ENCODE measurements at regions not wholly inside any gene's neighbourhood (a gene's known extent, or its start where the extent isn't known, plus 50 kb on each side); places are given as distances from the start of the nearest gene placed in this dataset.

DNA sequence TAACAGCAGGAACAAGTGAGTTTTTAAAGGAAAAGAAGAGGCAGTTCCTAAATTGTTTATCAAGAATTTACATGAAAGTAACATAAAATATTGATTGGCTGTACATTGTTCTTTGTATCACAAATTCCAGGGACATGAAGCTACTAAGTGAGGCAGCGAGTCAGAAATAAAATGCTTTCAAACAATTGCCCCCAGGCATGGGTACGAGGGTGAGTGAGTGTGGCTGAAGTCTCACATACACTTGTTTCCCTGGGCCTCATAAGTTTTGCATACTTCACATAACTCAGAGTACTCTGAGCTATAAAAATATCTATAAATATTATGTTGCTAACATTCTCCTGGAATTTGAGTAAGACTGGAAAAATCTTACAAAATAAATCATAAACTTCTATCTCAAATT, 511.6 kb upstream of the PRKX start:
- no peak for DNase-seq

DNA sequence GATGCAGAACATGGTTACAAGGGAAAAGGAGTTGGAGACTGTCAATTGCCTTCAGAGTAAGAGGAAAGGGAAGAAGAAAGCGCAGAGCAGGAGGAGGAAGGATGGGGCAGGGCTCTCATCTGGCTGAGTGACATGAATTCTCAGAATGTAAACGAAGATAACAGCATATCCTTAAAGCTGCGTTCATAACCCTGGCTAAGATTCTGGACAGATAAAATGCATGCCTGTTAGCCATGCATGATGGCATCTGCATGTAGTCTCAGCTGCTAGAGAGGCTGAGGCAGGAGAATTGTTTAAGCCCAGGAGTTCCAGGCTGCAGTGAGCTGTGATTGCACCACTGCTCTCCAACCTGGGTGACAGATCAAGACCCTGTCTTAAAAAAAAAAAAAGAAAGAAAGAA, 493.5 kb upstream of the PRKX start:
- no peak for DNase-seq

DNA sequence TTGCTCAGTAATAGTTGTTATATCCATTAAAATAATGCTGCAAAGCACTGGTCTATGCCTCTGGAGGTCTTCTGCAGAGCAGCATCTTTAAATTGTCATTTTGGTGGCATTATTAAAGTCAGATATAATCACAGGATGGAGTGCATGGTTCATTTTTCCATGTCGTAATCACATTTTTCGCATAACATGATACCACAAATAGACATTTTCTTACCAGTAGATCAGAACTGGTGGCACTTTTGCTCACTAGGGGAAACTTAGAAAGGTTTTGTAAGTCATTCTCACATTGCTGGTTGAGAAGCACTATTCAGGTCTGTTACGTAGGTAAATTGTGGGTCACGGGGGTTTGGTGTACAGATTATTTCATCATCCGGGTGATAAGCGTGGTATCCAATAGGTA, 484.5 kb upstream of the PRKX start:
- DNase-seq: no peak

- DNase-seq: no peak
Observed at GRCh38 chrX:4193500-4194155, 480.2 kb upstream of the PRKX start.

GRCh38 chrX:4186331-4186730, 472.9 kb upstream of the PRKX start:
- DNase-seq: no peak

- no peak for DNase-seq
Observed at GRCh38 chrX:4185086-4185485, 471.6 kb upstream of the PRKX start.

- no peak for DNase-seq
Observed at GRCh38 chrX:4182408-4182806, 469.0 kb upstream of the PRKX start.

- no peak for DNase-seq
Observed at GRCh38 chrX:4181782-4182407, 468.4 kb upstream of the PRKX start.

GRCh38 chrX:4179031-4179430, 465.6 kb upstream of the PRKX start:
- DNase-seq: no peak

DNA sequence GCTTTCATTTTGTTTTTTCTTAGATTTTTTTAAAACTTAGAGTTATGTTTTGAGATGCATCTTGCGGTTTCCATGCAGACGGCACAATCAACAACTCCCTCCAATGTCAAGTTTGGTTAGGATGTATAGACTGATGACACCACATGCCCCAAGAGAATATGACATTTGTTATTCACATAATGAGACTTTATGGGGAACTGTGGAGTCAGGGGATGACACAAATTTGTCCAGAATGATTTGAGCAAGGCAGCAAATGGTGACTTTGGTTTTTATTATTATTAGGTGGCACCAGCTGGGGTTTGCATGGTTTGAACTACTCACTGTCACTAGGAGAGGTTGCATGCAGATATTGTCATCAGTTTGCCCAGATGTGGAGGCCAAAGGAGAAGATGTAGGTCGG, 461.8 kb upstream of the PRKX start:
- DNase-seq: no peak

DNA sequence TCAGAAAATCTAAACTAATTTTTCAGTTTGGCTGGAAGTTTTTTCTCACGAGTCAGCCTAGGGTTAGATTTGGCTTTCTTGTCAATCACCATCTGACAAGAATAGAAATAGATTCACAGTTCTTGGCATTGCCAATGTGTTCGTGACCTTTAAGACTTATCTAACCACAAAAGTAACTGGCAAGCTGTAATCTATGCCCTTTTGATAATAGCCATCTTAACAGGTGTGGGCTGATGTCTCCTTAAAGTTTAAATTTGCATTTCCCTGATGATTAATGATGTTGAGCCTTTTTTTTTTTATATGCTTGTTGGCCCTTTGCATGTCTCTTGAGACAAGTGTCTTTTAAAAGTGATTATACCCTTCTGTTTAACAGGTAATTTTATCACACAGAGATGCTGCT, 460.3 kb upstream of the PRKX start:
- DNase-seq: no peak

DNA sequence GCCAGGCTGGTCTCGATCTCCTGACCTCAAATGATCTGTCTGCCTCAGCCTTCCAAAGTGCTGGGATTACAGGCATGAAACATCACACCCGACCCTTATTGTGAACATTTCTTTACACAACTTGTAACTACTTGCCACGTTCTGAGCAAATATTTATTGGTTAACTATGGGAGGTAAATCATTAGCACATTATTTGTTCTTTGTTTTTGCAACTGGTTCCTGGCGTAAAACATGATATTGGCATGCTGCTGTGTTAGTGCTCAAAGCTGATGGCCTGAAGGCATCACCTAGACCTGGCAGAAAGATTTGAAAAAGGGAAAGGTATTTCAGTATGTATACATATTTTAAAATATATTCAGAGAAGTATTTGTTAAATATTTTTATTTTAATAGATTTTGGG, 438.3 kb upstream of the PRKX start:
- DNase-seq: no peak

DNA sequence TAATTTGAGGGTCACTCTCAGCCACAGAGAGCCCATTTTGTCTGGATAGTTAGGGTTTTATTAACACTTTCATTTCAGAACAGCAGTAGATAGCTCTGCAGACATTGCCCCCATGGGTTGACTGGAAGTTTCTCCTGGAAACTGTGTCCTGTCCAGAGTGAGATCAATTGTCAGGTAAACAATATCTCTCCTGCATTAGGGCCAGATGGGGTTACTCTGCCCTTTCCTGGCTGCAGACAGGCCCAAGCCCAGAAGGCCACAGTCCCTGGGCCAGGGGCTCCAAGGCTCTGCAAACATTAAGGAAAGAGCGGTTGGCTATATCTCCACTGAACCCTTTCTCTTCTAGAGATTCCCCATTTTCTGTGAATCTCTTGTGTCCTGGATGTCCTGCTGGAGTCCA, 436.8 kb upstream of the PRKX start:
- DNase-seq: no peak

DNA sequence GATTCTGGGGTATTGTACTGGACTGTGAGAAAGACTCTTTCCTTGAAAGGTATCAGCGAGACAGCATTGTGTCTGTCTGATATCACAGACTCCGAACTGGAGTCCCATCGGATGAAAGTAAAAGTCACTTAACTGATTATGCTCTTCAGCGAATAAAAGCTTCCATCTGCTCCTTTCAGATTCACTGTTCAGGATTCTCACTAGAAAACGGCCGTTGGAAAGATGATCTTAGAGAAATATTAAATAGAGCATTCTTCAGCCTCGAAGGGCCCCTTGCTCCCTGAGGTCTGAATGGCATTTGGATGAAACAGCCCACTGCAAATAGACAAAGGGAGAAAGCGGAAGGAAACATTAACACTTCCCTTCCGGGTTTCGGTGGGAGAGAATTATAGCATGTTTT, 416.2 kb upstream of the PRKX start:
- no peak for DNase-seq

DNA sequence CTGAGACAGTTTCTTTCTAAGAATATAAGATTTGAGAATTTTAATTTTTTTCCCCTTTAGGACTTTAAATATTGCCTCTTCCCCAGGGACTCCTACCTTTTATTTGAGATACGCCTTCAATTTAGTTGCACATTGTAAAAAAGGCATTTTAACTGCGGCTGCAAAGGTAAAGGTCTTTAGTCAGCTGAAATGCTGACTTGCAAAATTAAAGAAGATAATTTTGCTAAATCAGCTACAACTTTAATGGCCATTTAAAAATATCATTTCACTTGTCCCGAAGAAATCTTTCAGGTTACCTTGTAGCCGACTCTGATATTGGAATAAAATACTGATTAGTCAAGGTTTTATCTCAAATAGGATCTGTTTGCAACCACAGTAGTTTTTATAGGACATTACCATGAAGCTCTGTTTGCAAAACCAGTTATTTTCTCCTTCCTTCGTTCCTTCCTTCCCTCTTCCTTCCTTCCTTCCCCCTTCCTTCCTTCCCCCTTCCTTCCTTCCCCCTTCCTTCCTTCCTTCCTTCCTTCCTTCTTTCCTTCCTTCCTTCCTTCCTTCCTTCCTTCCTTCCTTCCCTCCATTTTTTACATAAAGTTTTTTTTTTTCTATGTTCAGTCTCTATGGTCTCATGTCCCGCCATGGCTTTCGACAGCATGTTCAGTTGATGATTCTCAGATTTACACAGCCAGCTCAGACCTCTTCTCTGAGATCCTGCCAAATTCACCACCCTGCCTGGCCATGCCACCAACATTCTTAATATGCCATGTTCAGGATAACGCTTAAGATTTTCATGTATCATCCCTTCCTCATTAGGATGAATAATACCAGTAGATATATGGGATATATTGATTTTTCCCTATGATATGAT, 405.4 kb upstream of the PRKX start:
- no peak for DNase-seq

- no peak for DNase-seq
Observed at GRCh38 chrX:4110964-4111363, 397.5 kb upstream of the PRKX start.

DNA sequence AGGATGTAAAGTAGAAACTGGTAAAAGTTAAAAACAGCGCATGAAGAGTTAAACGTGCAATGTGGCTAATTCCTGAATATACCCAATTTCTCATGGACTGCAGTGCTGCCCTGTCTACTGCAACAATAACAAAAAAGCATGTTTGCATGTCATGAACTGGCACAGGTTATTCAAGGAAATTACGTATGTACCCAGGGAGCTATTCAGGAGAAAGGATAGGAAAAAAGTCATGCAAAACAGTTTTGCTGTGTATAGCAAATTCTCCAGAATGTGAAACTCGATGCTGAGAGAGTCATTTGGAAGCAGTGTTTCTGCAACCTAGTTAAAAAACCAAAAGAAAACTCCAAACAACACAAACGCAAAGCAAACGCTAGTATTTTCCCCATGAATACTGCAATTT, 381.5 kb upstream of the PRKX start:
- no peak for DNase-seq

DNA sequence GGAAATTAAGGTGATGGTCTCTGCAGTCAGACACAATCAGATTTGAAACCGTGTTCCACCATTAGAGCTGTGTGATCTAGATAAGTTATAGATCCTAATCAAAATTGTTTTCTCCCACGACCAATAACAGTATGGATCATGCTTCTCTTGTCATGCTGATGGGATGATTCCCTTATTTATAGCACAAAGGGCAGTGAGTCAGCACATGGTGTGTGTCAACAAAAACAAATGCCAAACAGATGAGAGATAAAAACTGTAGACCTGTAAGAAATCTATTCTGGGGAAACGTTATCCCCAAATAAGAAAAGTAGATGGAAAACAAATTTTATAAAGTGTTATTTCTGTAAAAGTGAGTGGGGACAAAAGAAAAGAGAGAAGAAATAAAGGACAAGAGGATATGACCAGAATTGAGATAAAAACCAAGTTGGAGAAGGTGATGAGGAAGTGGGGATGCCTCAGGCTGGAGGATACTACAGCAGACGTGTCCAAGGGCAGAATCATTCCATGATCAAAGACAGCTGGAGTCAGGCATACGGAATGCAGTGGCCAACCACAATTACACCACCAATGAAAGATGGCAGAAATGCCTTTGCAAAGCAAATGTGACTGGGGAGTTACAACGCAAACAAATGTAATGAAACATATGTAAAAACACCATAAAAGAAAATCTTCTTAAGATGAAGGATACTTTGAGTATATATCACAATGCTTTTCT, 377.8 kb upstream of the PRKX start:
- no peak for DNase-seq

- DNase-seq: no peak
Observed at GRCh38 chrX:4059893-4060292, 346.4 kb upstream of the PRKX start.

GRCh38 chrX:4043951-4044350, 330.5 kb upstream of the PRKX start:
- DNase-seq: no peak

GRCh38 chrX:4035874-4036273, 322.4 kb upstream of the PRKX start:
- no peak for DNase-seq

- no peak for DNase-seq
Observed at GRCh38 chrX:4028151-4028550, 314.7 kb upstream of the PRKX start.

DNA sequence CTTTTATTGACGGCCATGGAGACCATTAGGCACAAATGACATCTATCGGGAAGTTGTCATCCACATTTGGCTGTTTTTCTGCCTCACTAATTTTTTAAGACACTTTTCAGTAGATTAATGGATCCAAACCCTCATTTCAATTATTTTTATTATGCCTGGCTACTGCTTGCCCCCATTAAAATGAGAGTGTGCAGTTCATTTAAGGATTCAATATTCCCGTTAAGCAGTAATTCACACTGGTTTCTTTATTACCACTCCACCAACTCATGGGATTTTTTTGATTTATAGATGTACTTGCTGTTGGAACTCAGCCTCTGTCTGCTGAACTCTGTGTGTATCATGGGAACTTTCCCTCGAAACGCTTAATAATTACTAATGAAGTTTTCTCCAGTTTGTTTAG, 291.8 kb upstream of the PRKX start:
- DNase-seq: no peak

DNA sequence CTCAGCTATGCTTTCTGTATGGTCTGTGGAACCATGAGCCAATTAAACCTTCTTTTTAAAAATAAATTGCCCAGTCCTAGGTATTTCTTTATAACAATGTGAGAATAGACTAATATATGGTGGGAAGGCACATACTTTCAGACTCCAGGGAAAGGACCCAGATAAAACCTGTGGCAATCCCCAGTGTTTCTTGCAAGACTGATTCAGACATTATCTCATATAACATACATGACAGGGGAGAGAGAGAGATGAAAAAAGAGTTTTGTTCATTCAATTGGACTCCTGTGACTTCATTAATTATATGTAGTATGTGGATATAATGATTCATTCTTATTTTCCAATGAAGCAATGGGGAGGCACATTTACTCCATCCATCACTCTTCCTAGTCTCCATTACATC, 291.4 kb upstream of the PRKX start:
- no peak for DNase-seq
